ENCODE measurements at regions not wholly inside any gene's neighbourhood (a gene's known extent, or its start where the extent isn't known, plus 50 kb on each side); places are given as distances from the start of the nearest gene placed in this dataset.

GRCh38 chr13:34391076-34391475 is 551.0 kb upstream of the NBEA start:
- H3K27ac ChIP-seq (ENCODE audit: extremely low read depth, low read depth, low read length): no peak overlapping the region
- H3K4me3 ChIP-seq (ENCODE audit: low read depth, low read length): no peak overlapping the region
- no peaks in the 10 kb centered on the region for H3K9me3 ChIP-seq (ENCODE audit: control insufficient read depth, insufficient read depth, low read depth, low read length)
- no peaks in the 10 kb centered on the region for H3K36me3 ChIP-seq (ENCODE audit: control insufficient read depth in 2 of 2, insufficient read depth in 1 of 2, low read length in 2 of 2)
- TF ChIP-seq ZNF132 (tag by site-specific recombination; IDR thresholded peaks at IDR 0.05; ENCODE audit: borderline replicate concordance) (no peak), ZNF76 (tag by site-specific recombination; IDR thresholded peaks at IDR 0.05; ENCODE audit: borderline replicate concordance, low read depth) (no peak), ZFP3 (tag by site-specific recombination; IDR thresholded peaks at IDR 0.05; ENCODE audit: low read depth) (no peak), ZNF561 (tag by site-specific recombination; IDR thresholded peaks at IDR 0.05; ENCODE audit: borderline replicate concordance) (no peak), ZNF148 (tag by site-specific recombination; IDR thresholded peaks at IDR 0.05; ENCODE audit: borderline replicate concordance) (no peak), ZNF785 (tag by site-specific recombination; IDR thresholded peaks at IDR 0.05) (no peak), ZNF692 (tag by site-specific recombination; IDR thresholded peaks at IDR 0.05) (no peak), ZNF239 (tag by site-specific recombination; IDR thresholded peaks at IDR 0.05) (no peak), ZSCAN5A (tag by site-specific recombination; IDR thresholded peaks at IDR 0.05) (no peak), ZNF155 (tag by site-specific recombination; IDR thresholded peaks at IDR 0.05) (no peak), KLF1 (tag by site-specific recombination; IDR thresholded peaks at IDR 0.05) (no peak), SP3 (tag by site-specific recombination; IDR thresholded peaks at IDR 0.05) (no peak), ZNF121 (tag by site-specific recombination; IDR thresholded peaks at IDR 0.05) (no peak), ZNF660 (tag by site-specific recombination; IDR thresholded peaks at IDR 0.05) (no peak), ZSCAN30 (tag by site-specific recombination; IDR thresholded peaks at IDR 0.05) (no peak), ZNF654 (tag by site-specific recombination; IDR thresholded peaks at IDR 0.05; ENCODE audit: low read depth) (no peak)
- TF ChIP-seq, protein P1, sequence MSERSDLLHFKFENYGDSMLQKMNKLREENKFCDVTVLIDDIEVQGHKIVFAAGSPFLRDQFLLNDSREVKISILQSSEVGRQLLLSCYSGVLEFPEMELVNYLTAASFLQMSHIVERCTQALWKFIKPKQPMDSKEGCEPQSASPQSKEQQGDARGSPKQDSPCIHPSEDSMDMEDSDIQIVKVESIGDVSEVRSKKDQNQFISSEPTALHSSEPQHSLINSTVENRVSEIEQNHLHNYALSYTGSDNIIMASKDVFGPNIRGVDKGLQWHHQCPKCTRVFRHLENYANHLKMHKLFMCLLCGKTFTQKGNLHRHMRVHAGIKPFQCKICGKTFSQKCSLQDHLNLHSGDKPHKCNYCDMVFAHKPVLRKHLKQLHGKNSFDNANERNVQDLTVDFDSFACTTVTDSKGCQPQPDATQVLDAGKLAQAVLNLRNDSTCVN (tag by site-specific recombination; optimal IDR thresholded peaks at IDR 0.05): no peak
- POLR2A ChIA-PET: no interaction called here
- H3K4me1 ChIP-seq (ENCODE audit: control insufficient read depth, insufficient read depth, low read length): no peaks in the 10 kb centered on the region
- CTCF ChIA-PET: no interaction called here

- Histone ChIP-seq H3K27ac (ENCODE audit: extremely low read depth, low read depth, low read length) (no peak overlapping the region), H3K36me3 (ENCODE audit: control insufficient read depth in 2 of 2, insufficient read depth in 1 of 2, low read length in 2 of 2) (no peaks in the 10 kb centered on the region), H3K4me3 (ENCODE audit: low read depth, low read length) (no peak overlapping the region), H3K4me1 (ENCODE audit: control insufficient read depth, insufficient read depth, low read length) (no peaks in the 10 kb centered on the region), H3K9me3 (ENCODE audit: control insufficient read depth, insufficient read depth, low read depth, low read length) (no peaks in the 10 kb centered on the region)
- POLR2A ChIA-PET: no interaction called here
- TF ChIP-seq ZNF623 (tag by site-specific recombination; IDR thresholded peaks at IDR 0.05) (no peak), TSHZ1 (tag by site-specific recombination; IDR thresholded peaks at IDR 0.05; ENCODE audit: borderline replicate concordance) (no peak), PATZ1 (tag by site-specific recombination; IDR thresholded peaks at IDR 0.05) (no peak), GLI4 (tag by site-specific recombination; IDR thresholded peaks at IDR 0.05) (no peak), ZNF175 (tag by site-specific recombination; IDR thresholded peaks at IDR 0.05) (no peak), ZBTB1 (tag by site-specific recombination; IDR thresholded peaks at IDR 0.05) (no peak)
- CTCF ChIA-PET: no interaction called here
Measured at GRCh38 chr13:34401696-34402095, 540.4 kb upstream of the NBEA start.
